ENCODE measurements at regions not wholly inside any gene's neighbourhood (a gene's known extent, or its start where the extent isn't known, plus 50 kb on each side); places are given as distances from the start of the nearest gene placed in this dataset.

GRCh38 chr13:111479412-111479811 is 159.0 kb downstream of the TEX29 start:
- TF ChIP-seq CTCF (IDR thresholded peaks at IDR 0.05) (no peak), POLR2A (IDR thresholded peaks at IDR 0.05; ENCODE audit: low read depth) (no peak)

Measured in esophagus muscularis mucosa (tissue), 3 donors.